GM12878 (cell line): ENCODE measurements at regions not wholly inside any gene's neighbourhood (a gene's known extent, or its start where the extent isn't known, plus 50 kb on each side); places are given as distances from the start of the nearest gene placed in this dataset.

Source experiments
- ATAC-seq: fragments of 200-7000 bp; cut with Tn5 transposase; 3 replicates; pipeline ENCODE4 v1.9.1; 2020; ENCODE audit warnings: mild to moderate bottlenecking, moderate library complexity
- BruUV-seq: library from RNA; stranded (reverse); fragments of 400-500 nt; replicated peaks from 2 replicates; lab custom pipeline; 2021; lab: Mats Ljungman, UMichigan
- CTCF ChIA-PET: fragments of 300-600 bp; sonication (Branson Sonifier 250); formaldehyde crosslinking; extraction: SDS; loops from one replicate; lab custom pipeline; 2021; ENCODE audit warnings: inconsistent platforms; lab: Yijun Ruan, JAX
- POLR2A ChIA-PET: fragments of 350-600 bp; formaldehyde crosslinking; extraction: SDS; loops from one replicate; lab custom pipeline; 2021; ENCODE audit warnings: inconsistent platforms; lab: Charles Lee
- RAD21 ChIA-PET: fragments of 300-600 bp; sonication (Branson Sonifier 250); formaldehyde crosslinking; loops from one replicate; lab custom pipeline; 2023; ENCODE audit warnings: antibody characterized with exemption; ENCODE audit not compliant: unreplicated experiment; lab: Charles Lee
- SMC1A ChIA-PET: fragments of 300-600 bp; sonication (Branson Sonifier 250); formaldehyde crosslinking; loops from one replicate; lab custom pipeline; 2023; ENCODE audit not compliant: unreplicated experiment, uncharacterized antibody; lab: Charles Lee
- DNase-seq: peaks from one replicate; pipeline ENCODE4 v3.0.0-alpha.2; 2011; ENCODE audit warnings: low read depth, low spot score
- FAIRE-seq: peaks from 3 replicates; lab custom pipeline; 2011; peaks lifted over from hg19 to GRCh38; lab: Jason Lieb, UNC
- H2AFZ ChIP-seq: 2 replicates; pipeline ENCODE4 v1.6.0; 2011; ENCODE audit warnings: low read depth, low read length, control low read depth; ENCODE audit not compliant: control insufficient read depth
- H3K27ac ChIP-seq: 2 replicates; pipeline ENCODE4 v1.5.1; 2011; ENCODE audit warnings: control low read depth; ENCODE audit not compliant: control insufficient read depth, insufficient read depth
- H3K27me3 ChIP-seq, 2 experiments: replicated peaks in 1 of 2; 2 replicates each; pipeline versions ENCODE4 v1.6.0 to v1.6.1; 2011; ENCODE audit warnings: low read length in 1 of 2; ENCODE audit not compliant: control insufficient read depth in 2 of 2, insufficient read depth in 2 of 2
- H3K36me3 ChIP-seq, 2 experiments: 2 replicates each; pipeline ENCODE4 v1.5.1; 2011; ENCODE audit warnings: low read length in 1 of 2; ENCODE audit not compliant: control insufficient read depth in 2 of 2, insufficient read depth in 2 of 2
- H3K4me1 ChIP-seq: 2 replicates; pipeline ENCODE4 v1.6.1; 2011; ENCODE audit warnings: mild to moderate bottlenecking, low read length, moderate library complexity, mixed read lengths; ENCODE audit not compliant: control insufficient read depth, insufficient read depth
- H3K4me2 ChIP-seq: 2 replicates; pipeline ENCODE4 v1.6.0; 2011; ENCODE audit warnings: control low read depth; ENCODE audit not compliant: control insufficient read depth, insufficient read depth
- H3K4me3 ChIP-seq: fragments of 200-600 bp; sonication (generic); 2 replicates; pipeline ENCODE4 v1.5.1; 2016
- H3K79me2 ChIP-seq: 2 replicates; pipeline ENCODE4 v1.6.0; 2011; ENCODE audit warnings: low read length; ENCODE audit not compliant: control insufficient read depth, insufficient read depth
- H3K9ac ChIP-seq: 2 replicates; pipeline ENCODE4 v1.8.0; 2011; ENCODE audit warnings: low read length, control low read depth, mixed read lengths; ENCODE audit not compliant: control insufficient read depth, insufficient read depth
- H3K9me3 ChIP-seq: replicated peaks from 3 replicates; pipeline ENCODE4 v1.5.1; 2011; ENCODE audit warnings: mild to moderate bottlenecking, low read length; ENCODE audit not compliant: control insufficient read depth, insufficient read depth
- H4K20me1 ChIP-seq: 2 replicates; pipeline ENCODE4 v1.6.0; 2011; ENCODE audit not compliant: control insufficient read depth, insufficient read depth
- EP300 ChIP-seq, 2 experiments: fragments of 150-350 bp in 1 of 2; IDR thresholded peaks; 2 replicates each; pipeline ENCODE4 v1.6.1; 2011 to 2012; ENCODE audit warnings: low read depth in 2 of 2, low read length in 2 of 2, borderline replicate concordance in 1 of 2, improper control_type of control experiment in 1 of 2, inconsistent platforms in 1 of 2; ENCODE audit not compliant: control insufficient read depth in 1 of 2
- FOS ChIP-seq: IDR thresholded peaks from 3 replicates; pipeline ENCODE4 v1.6.1; 2011; ENCODE audit warnings: borderline replicate concordance; ENCODE audit not compliant: insufficient read length; ENCODE audit errors: extremely low read depth
- GABPA ChIP-seq: IDR thresholded peaks from 2 replicates; pipeline ENCODE4 v1.6.1; 2014; ENCODE audit warnings: antibody characterized with exemption, low read depth, mild to moderate bottlenecking, inconsistent platforms
- IKZF2 ChIP-seq, 2 experiments: fragments of 450-650 bp; IDR thresholded peaks; 2 replicates each; pipeline ENCODE4 v1.6.1; 2017; ENCODE audit warnings: mild to moderate bottlenecking in 2 of 2, moderate library complexity in 2 of 2
- MTA2 ChIP-seq: fragments of 450-650 bp; IDR thresholded peaks from 2 replicates; pipeline ENCODE4 v1.6.1; 2016; ENCODE audit warnings: low read depth, mild to moderate bottlenecking, moderate library complexity
- POU2F2 ChIP-seq: IDR thresholded peaks from 3 replicates; pipeline ENCODE4 v1.6.1; 2011; ENCODE audit warnings: low read depth, mild to moderate bottlenecking, low read length, borderline replicate concordance
- SPI1 ChIP-seq: IDR thresholded peaks from 2 replicates; pipeline ENCODE4 v1.6.1; 2011; ENCODE audit warnings: low read depth, mild to moderate bottlenecking, low read length, moderate library complexity, borderline replicate concordance; ENCODE audit not compliant: insufficient read depth
- WGBS: methylation state at CpG from one replicate; pipeline ENCODE4 v1.1.6; 2016; ENCODE audit warnings: low lambda C conversion rate; ENCODE audit not compliant: insufficient replicate concordance, insufficient coverage; ENCODE audit errors: missing lambda C conversion rate; 5-methylcytosine and 5-hydroxymethylcytosine counted together
- in situ Hi-C: fragments of 300-500 bp; cut with MboI; formaldehyde crosslinking; loops from 9 replicates; pipeline ENCODE4 v1.14.3; 2018; ENCODE audit warnings: mixed read lengths
- intact Hi-C: fragments of 100-400 bp; cut with micrococcal nuclease; formaldehyde crosslinking; loops from one replicate; pipeline ENCODE4 v1.14.2; 2022; ENCODE audit not compliant: unreplicated experiment
- TF ChIP-seq, protein P1 (sequence below): IDR thresholded peaks from 2 replicates; pipeline ENCODE4 v1.6.1; 2011; ENCODE audit warnings: borderline replicate concordance, low read depth, mild to moderate bottlenecking, moderate library complexity, mixed read lengths, low read length; ENCODE audit not compliant: insufficient read depth; ENCODE audit errors: extremely low read length
- TF ChIP-seq, protein P2 (sequence below): fragments of 450-650 bp; IDR thresholded peaks from 2 replicates; pipeline ENCODE4 v1.6.1; 2016; ENCODE audit warnings: mild to moderate bottlenecking
- TF ChIP-seq, protein P3 (sequence below): fragments of 450-650 bp; IDR thresholded peaks from 2 replicates; pipeline ENCODE4 v1.6.1; 2016; ENCODE audit warnings: mild to moderate bottlenecking

DNA sequence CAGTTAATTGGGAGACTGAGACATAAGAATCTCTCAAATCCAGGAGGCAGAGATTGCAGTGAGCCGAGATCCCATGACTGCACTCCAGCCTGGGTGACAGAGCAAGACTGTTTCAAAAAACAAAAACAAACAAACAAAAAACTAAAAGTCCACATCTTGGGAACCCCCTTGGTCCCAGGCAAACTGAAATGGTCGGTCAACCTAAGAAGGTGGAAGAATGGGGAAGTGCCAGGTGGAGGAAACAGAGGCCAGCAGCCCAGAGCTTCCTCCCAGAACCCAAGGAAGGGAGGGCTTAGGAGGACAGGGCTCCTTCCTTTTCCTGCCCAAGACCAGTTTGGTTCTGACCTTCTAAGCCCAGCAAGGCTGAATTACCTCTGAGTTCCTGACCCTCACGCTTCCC, 121.0 kb upstream of the FUT8 start:
- FAIRE-seq, result no peak
- Histone ChIP-seq H3K27me3 (no peaks in the 10 kb centered on the region), H3K36me3 (peaks cover 0 to 4% of the 10 kb centered on the region in 2 experiments; a peak in 1 of 4 replicates), H4K20me1 (no peaks in the 10 kb centered on the region), H3K79me2 (peaks cover 31% of the 10 kb centered on the region), H3K27ac (peak overlapping the region; percentile 47), H3K4me3 (no peak overlapping the region), H3K9me3 (no peaks in the 10 kb centered on the region; the same call in 2 of the 3 replicates), H3K4me2 (peak overlapping the region; percentile 6; the same call in 1 of the 2 replicates), H3K9ac (peak overlapping the region; percentile 15; the same call in 1 of the 2 replicates), H3K4me1 (peaks cover 49% of the 10 kb centered on the region), H2AFZ (peak overlapping the region; percentile 20)
- in situ Hi-C loops, result no loop called here
- DNase-seq, result no peak
- BruUV-seq, result no TSS peak
- ATAC-seq, result no peak
- TF ChIP-seq, protein P1, sequence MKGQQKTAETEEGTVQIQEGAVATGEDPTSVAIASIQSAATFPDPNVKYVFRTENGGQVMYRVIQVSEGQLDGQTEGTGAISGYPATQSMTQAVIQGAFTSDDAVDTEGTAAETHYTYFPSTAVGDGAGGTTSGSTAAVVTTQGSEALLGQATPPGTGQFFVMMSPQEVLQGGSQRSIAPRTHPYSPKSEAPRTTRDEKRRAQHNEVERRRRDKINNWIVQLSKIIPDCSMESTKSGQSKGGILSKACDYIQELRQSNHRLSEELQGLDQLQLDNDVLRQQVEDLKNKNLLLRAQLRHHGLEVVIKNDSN, result no peak
- peak; percentile 79 for TF ChIP-seq SPI1
- ChIA-PET RAD21 (interaction anchor here (0.8 to 8.4 kb wide), 4 partner anchors 11 to 124 kb away, joined by 3 to 146 read pairs (median 38); no protein-coding TSS in a partner anchor), POLR2A (interaction anchor here (1.0 to 1.6 kb wide), 4 partner anchors 9 to 28 kb away, joined by 3 to 10 read pairs (median 3); no protein-coding TSS in a partner anchor), SMC1A (interaction anchor here (0.6 to 12.7 kb wide), 6 partner anchors 10 to 120 kb away, joined by 3 to 203 read pairs (median 4); no protein-coding TSS in a partner anchor), CTCF (interaction anchor here (1.5 to 12.7 kb wide), 3 partner anchors 10 to 124 kb away, joined by 6 to 199 read pairs (median 67); partner anchors contain the start of gene FUT8)
- 21% methylated on average over 3 of the region's 3 CpGs for WGBS
- intact Hi-C loops, result no loop called here

DNA sequence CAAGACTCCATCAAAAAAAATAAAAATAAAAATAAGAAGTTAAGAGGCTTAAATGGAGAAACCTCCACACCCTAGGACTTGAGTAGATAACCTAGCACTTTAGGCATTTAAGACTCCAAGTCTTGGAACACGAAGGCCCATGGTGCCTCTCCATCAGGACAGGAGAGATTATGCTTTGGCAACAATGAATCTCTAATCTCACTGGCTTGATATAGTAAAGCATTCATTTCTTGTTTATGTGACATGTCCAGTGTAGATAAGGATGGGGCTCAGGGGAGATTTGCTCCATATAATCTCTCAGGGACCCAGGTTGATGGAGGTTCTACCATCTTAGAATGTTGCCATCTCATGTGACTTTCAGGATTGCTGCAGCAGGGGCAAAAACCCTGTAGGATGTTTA, 117.7 kb upstream of the FUT8 start:
- Histone ChIP-seq H3K27ac (no peak overlapping the region), H3K4me2 (no peak overlapping the region), H3K79me2 (peaks cover 46% of the 10 kb centered on the region), H3K36me3 (peaks cover 0 to 4% of the 10 kb centered on the region in 2 experiments; a peak in 1 of 4 replicates), H3K9ac (no peak overlapping the region), H4K20me1 (no peaks in the 10 kb centered on the region), H2AFZ (no peak overlapping the region), H3K4me1 (peaks cover 30% of the 10 kb centered on the region), H3K27me3 (no peaks in the 10 kb centered on the region), H3K9me3 (no peaks in the 10 kb centered on the region; the same call in 2 of the 3 replicates), H3K4me3 (no peak overlapping the region)
- POLR2A ChIA-PET, result interaction anchor here (0.6 to 0.8 kb wide), 2 partner anchors 25 to 279 kb away, joined by 3 to 5 read pairs; no protein-coding TSS in a partner anchor
- ATAC-seq (no peak), FAIRE-seq (no peak), DNase-seq (no peak)
- no TSS peak for BruUV-seq
- WGBS, result 87% methylated on average over 1 of the region's 1 CpG
- in situ Hi-C loops, result no loop called here
- RAD21 ChIA-PET, result interaction anchor here (11.2 kb wide), 1 partner anchor 23 kb away, joined by 272 read pairs; no protein-coding TSS in a partner anchor
- CTCF ChIA-PET, result interaction anchor here (0.8 to 0.9 kb wide), 2 partner anchors 27 to 65 kb away, joined by 3 read pairs; no protein-coding TSS in a partner anchor
- intact Hi-C loops, result no loop called here
- SMC1A ChIA-PET, result interaction anchor here (0.6 to 17.0 kb wide), 4 partner anchors 9 to 82 kb away, joined by 3 to 391 read pairs (median 4); no protein-coding TSS in a partner anchor
- TF ChIP-seq, protein P2, sequence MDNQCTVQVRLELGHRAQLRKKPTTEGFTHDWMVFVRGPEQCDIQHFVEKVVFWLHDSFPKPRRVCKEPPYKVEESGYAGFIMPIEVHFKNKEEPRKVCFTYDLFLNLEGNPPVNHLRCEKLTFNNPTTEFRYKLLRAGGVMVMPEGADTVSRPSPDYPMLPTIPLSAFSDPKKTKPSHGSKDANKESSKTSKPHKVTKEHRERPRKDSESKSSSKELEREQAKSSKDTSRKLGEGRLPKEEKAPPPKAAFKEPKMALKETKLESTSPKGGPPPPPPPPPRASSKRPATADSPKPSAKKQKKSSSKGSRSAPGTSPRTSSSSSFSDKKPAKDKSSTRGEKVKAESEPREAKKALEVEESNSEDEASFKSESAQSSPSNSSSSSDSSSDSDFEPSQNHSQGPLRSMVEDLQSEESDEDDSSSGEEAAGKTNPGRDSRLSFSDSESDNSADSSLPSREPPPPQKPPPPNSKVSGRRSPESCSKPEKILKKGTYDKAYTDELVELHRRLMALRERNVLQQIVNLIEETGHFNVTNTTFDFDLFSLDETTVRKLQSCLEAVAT, result no peak
- TF ChIP-seq FOS (no peak), MTA2 (no peak), POU2F2 (no peak), GABPA (no peak), EP300 (IDR thresholded peaks at IDR 0.05; ENCODE audit: borderline replicate concordance in 1 of 2, control insufficient read depth in 1 of 2, low read depth in 2 of 2, low read length in 2 of 2) (no peak), IKZF2 (IDR thresholded peaks at IDR 0.05) (no peak)
- TF ChIP-seq, protein P3, sequence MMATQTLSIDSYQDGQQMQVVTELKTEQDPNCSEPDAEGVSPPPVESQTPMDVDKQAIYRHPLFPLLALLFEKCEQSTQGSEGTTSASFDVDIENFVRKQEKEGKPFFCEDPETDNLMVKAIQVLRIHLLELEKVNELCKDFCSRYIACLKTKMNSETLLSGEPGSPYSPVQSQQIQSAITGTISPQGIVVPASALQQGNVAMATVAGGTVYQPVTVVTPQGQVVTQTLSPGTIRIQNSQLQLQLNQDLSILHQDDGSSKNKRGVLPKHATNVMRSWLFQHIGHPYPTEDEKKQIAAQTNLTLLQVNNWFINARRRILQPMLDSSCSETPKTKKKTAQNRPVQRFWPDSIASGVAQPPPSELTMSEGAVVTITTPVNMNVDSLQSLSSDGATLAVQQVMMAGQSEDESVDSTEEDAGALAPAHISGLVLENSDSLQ, result no peak
